Thymus (tissue), 11 donors: ENCODE measurements at regions not wholly inside any gene's neighbourhood (a gene's known extent, or its start where the extent isn't known, plus 50 kb on each side); places are given as distances from the start of the nearest gene placed in this dataset.

Source experiments
- DNase-seq, 9 donors: peaks; one replicate each; pipeline ENCODE4 v3.0.0-alpha.2; 2013; ENCODE audit warnings: low spot score in 9 of 9, low read depth in 6 of 9, missing footprints in 1 of 9
- H3K27ac ChIP-seq, 2 donors: one replicate each; pipeline ENCODE4 v1.5.1; 2013; ENCODE audit warnings: control low read depth in 1 of 2, low read depth in 1 of 2, low read length in 1 of 2, mild to moderate bottlenecking in 1 of 2, moderate library complexity in 1 of 2
- H3K27me3 ChIP-seq, 2 donors: one replicate each; pipeline ENCODE4 v1.5.1; 2013; ENCODE audit warnings: low read length in 1 of 2; ENCODE audit not compliant: control insufficient read depth in 2 of 2, insufficient read depth in 1 of 2
- H3K36me3 ChIP-seq, 2 donors: one replicate each; pipeline ENCODE4 v1.5.1; 2013; ENCODE audit warnings: low read length in 1 of 2, mild to moderate bottlenecking in 1 of 2, moderate library complexity in 1 of 2; ENCODE audit not compliant: control insufficient read depth in 2 of 2, insufficient read depth in 2 of 2
- H3K4me1 ChIP-seq, 2 donors: one replicate each; pipeline ENCODE4 v1.5.1; 2013; ENCODE audit warnings: low read length in 2 of 2; ENCODE audit not compliant: control insufficient read depth in 2 of 2, insufficient read depth in 2 of 2
- H3K4me3 ChIP-seq, 2 donors: one replicate each; pipeline ENCODE4 v1.5.1; 2013; ENCODE audit warnings: low read length in 2 of 2, control low read depth in 1 of 2, mild to moderate bottlenecking in 1 of 2
- H3K9me3 ChIP-seq, 2 donors: one replicate each; pipeline ENCODE4 v1.5.1; 2013; ENCODE audit warnings: low read length in 1 of 2, mild to moderate bottlenecking in 1 of 2; ENCODE audit not compliant: control insufficient read depth in 2 of 2, insufficient read depth in 1 of 2
- WGBS: extraction: QIAGEN DNeasy Blood & Tissue Kit; methylation state at CpG from one replicate; pipeline ENCODE4 v1.1.7; 2013; 5-methylcytosine and 5-hydroxymethylcytosine counted together
- donor health status: healthy.

GRCh38 chr2:217186668-217187159, 326.9 kb upstream of the TNP1 start:
- DNase-seq = no peak
- Histone ChIP-seq H3K4me1 (no peaks in the 10 kb centered on the region), H3K9me3 (no peaks in the 10 kb centered on the region), H3K27ac (no peak overlapping the region), H3K4me3 (no peak overlapping the region), H3K27me3 (no peaks in the 10 kb centered on the region), H3K36me3 (no peaks in the 10 kb centered on the region)
- WGBS = 92% methylated on average over 3 of the region's 3 CpGs

- Histone ChIP-seq H3K4me3 (no peak overlapping the region), H3K27me3 (no peaks in the 10 kb centered on the region), H3K27ac (no peak overlapping the region), H3K9me3 (no peaks in the 10 kb centered on the region), H3K4me1 (no peaks in the 10 kb centered on the region), H3K36me3 (no peaks in the 10 kb centered on the region)
- 97% methylated on average over 6 of the region's 6 CpGs for WGBS
- no peak for DNase-seq
Observed at GRCh38 chr2:217186152-217186551, 326.3 kb upstream of the TNP1 start.

GRCh38 chr2:217185265-217185995, 325.6 kb upstream of the TNP1 start:
- no peaks in the 10 kb centered on the region for H3K36me3 ChIP-seq
- H3K9me3 ChIP-seq = no peaks in the 10 kb centered on the region
- 94% methylated on average over 7 of the region's 7 CpGs for WGBS
- H3K27ac ChIP-seq = no peak overlapping the region
- no peaks in the 10 kb centered on the region for H3K4me1 ChIP-seq
- H3K4me3 ChIP-seq = no peak overlapping the region
- no peak for DNase-seq
- no peaks in the 10 kb centered on the region for H3K27me3 ChIP-seq

DNA sequence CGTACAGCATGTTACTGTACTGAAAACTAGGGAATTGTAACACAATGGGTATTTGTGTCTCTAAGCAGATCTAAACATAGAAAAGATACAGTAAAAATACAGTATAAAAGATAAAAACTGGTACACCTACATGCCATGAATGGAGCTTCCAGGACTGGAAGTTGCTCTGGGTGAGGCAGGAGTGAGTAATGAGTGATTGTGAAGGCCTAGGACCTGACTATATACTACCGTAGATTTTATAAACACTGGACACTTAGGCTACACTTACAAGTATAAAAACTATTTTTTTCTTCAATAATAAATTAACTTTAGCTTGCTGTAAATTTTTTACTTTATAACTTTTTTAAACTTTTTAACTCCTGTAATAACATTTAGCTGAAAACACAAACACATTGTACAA, 324.4 kb upstream of the TNP1 start:
- no peak overlapping the region for H3K27ac ChIP-seq
- H3K4me3 ChIP-seq = no peak overlapping the region
- DNase-seq = no peak
- H3K27me3 ChIP-seq = no peaks in the 10 kb centered on the region
- 95% methylated on average over 2 of the region's 2 CpGs for WGBS
- H3K36me3 ChIP-seq = no peaks in the 10 kb centered on the region
- no peaks in the 10 kb centered on the region for H3K9me3 ChIP-seq
- no peaks in the 10 kb centered on the region for H3K4me1 ChIP-seq

DNA sequence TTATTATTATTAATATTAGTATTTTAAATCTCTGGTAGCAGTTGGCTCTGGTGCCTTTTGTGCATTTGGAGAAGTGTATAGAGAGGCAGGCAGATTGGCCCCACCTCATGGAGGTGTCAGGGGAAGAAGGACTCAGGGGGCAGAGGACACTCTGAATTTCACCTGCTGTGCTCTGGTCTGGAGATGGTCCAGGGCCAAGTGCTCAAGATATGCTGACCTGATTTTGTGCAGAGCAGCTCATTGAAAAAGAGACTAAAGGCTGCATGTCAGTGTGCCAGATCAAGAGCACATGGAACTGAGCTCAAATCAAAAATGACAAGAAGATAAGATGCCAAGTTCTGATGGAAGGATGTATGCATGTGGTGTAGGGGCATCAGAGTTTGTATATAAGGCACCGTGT, 323.6 kb upstream of the TNP1 start:
- H3K9me3 ChIP-seq = no peaks in the 10 kb centered on the region
- 98% methylated on average over 1 of the region's 1 CpG for WGBS
- H3K4me1 ChIP-seq = no peaks in the 10 kb centered on the region
- H3K27me3 ChIP-seq = no peaks in the 10 kb centered on the region
- DNase-seq = no peak
- no peak overlapping the region for H3K27ac ChIP-seq
- H3K4me3 ChIP-seq = no peak overlapping the region
- H3K36me3 ChIP-seq = no peaks in the 10 kb centered on the region

- no peaks in the 10 kb centered on the region for H3K4me1 ChIP-seq
- DNase-seq = no peak
- 77% methylated on average over 3 of the region's 3 CpGs for WGBS
Observed at GRCh38 chr2:217182926-217183325, 323.1 kb upstream of the TNP1 start.

GRCh38 chr2:217181512-217181911, 321.6 kb upstream of the TNP1 start:
- Histone ChIP-seq H3K4me3 (no peak overlapping the region), H3K27me3 (no peaks in the 10 kb centered on the region), H3K9me3 (no peaks in the 10 kb centered on the region), H3K4me1 (no peaks in the 10 kb centered on the region), H3K36me3 (no peaks in the 10 kb centered on the region), H3K27ac (no peak overlapping the region)
- no peak for DNase-seq

More at GRCh38 chr2:217182926-217183325, 323.1 kb upstream of the TNP1 start:
- Histone ChIP-seq H3K36me3 (no peaks in the 10 kb centered on the region), H3K9me3 (no peaks in the 10 kb centered on the region), H3K27ac (no peak overlapping the region), H3K27me3 (no peaks in the 10 kb centered on the region), H3K4me3 (no peak overlapping the region)

GRCh38 chr2:217179854-217180253, 320.0 kb upstream of the TNP1 start:
- no peak overlapping the region for H3K27ac ChIP-seq
- H3K4me3 ChIP-seq = no peak overlapping the region
- H3K9me3 ChIP-seq = no peaks in the 10 kb centered on the region
- WGBS = 92% methylated on average over 2 of the region's 2 CpGs
- no peak for DNase-seq
- H3K36me3 ChIP-seq = no peaks in the 10 kb centered on the region
- H3K27me3 ChIP-seq = no peaks in the 10 kb centered on the region
- H3K4me1 ChIP-seq = no peaks in the 10 kb centered on the region

- no peaks in the 10 kb centered on the region for H3K9me3 ChIP-seq
Observed at GRCh38 chr2:217178341-217178740, 318.5 kb upstream of the TNP1 start.

More at GRCh38 chr2:217178341-217178740, 318.5 kb upstream of the TNP1 start:
- no peak for DNase-seq
- H3K36me3 ChIP-seq = no peaks in the 10 kb centered on the region
- H3K4me3 ChIP-seq = no peak overlapping the region
- no peaks in the 10 kb centered on the region for H3K27me3 ChIP-seq
- no peak overlapping the region for H3K27ac ChIP-seq
- no peaks in the 10 kb centered on the region for H3K4me1 ChIP-seq
